Esophagus mucosa (tissue), 1 donor: ENCODE measurements at regions not wholly inside any gene's neighbourhood (a gene's known extent, or its start where the extent isn't known, plus 50 kb on each side); places are given as distances from the start of the nearest gene placed in this dataset.
A peak's percentile ranks its signal among the peaks of the same experiment; 100 is the strongest.

Experiments used
- ATAC-seq: fragments of 200-7000 bp; cut with Tn5 transposase; one replicate; pipeline ENCODE4 v1.9.1; 2020
- donor health status: DM: yes; HTN: yes; CAD: no.

- no peak for ATAC-seq
Observed at GRCh38 chr3:96169111-96169766, 645.2 kb upstream of the EPHA6 start.

GRCh38 chr3:96172917-96173316 is 641.5 kb upstream of the EPHA6 start:
- no peak for ATAC-seq

GRCh38 chr3:96175500-96175899 is 638.9 kb upstream of the EPHA6 start:
- no peak for ATAC-seq

- ATAC-seq, result no peak
Observed at GRCh38 chr3:96182756-96183155, 631.6 kb upstream of the EPHA6 start.

- no peak for ATAC-seq
Observed at GRCh38 chr3:96183871-96184270, 630.5 kb upstream of the EPHA6 start.

GRCh38 chr3:96190024-96190616 is 624.3 kb upstream of the EPHA6 start:
- ATAC-seq, result no peak

- no peak for ATAC-seq
Observed at GRCh38 chr3:96192966-96193550, 621.3 kb upstream of the EPHA6 start.

GRCh38 chr3:96200897-96201296 is 613.5 kb upstream of the EPHA6 start:
- ATAC-seq, result no peak

GRCh38 chr3:96201463-96201862 is 612.9 kb upstream of the EPHA6 start:
- ATAC-seq, result no peak

- no peak for ATAC-seq
Observed at GRCh38 chr3:96202181-96202580, 612.2 kb upstream of the EPHA6 start.

- peak; percentile 92 for ATAC-seq
Observed at GRCh38 chr3:96209699-96210098, 604.7 kb upstream of the EPHA6 start.

- ATAC-seq, result no peak
Observed at GRCh38 chr3:96213393-96213792, 601.0 kb upstream of the EPHA6 start.

- no peak for ATAC-seq
Observed at GRCh38 chr3:96214941-96215340, 599.5 kb upstream of the EPHA6 start.

- ATAC-seq, result no peak
Observed at GRCh38 chr3:96225494-96225893, 588.9 kb upstream of the EPHA6 start.

- ATAC-seq, result no peak
Observed at GRCh38 chr3:96233679-96234078, 580.7 kb upstream of the EPHA6 start.

GRCh38 chr3:96236522-96236921 is 577.9 kb upstream of the EPHA6 start:
- ATAC-seq, result no peak

- ATAC-seq, result no peak
Observed at GRCh38 chr3:96259299-96259698, 555.1 kb upstream of the EPHA6 start.

GRCh38 chr3:96264701-96265100 is 549.7 kb upstream of the EPHA6 start:
- ATAC-seq, result no peak

- ATAC-seq, result no peak
Observed at GRCh38 chr3:96266395-96267190, 547.8 kb upstream of the EPHA6 start.

GRCh38 chr3:96267577-96267976 is 546.8 kb upstream of the EPHA6 start:
- ATAC-seq, result no peak

- ATAC-seq, result no peak
Observed at GRCh38 chr3:96294143-96294542, 520.3 kb upstream of the EPHA6 start.

GRCh38 chr3:96300743-96301142 is 513.7 kb upstream of the EPHA6 start:
- ATAC-seq, result no peak

GRCh38 chr3:96319166-96319565 is 495.2 kb upstream of the EPHA6 start:
- ATAC-seq, result no peak

- ATAC-seq, result no peak
Observed at GRCh38 chr3:96324087-96324486, 490.3 kb upstream of the EPHA6 start.
